Retinal pigment epithelial cell (primary cell): ENCODE measurements at regions not wholly inside any gene's neighbourhood (a gene's known extent, or its start where the extent isn't known, plus 50 kb on each side); places are given as distances from the start of the nearest gene placed in this dataset.

Experiments used
- DNase-seq: peaks from one replicate; pipeline ENCODE4 v3.0.0-alpha.2; 2010; ENCODE audit warnings: low read depth
- H3K4me3 ChIP-seq: 2 replicates; pipeline ENCODE4 v1.5.1; 2011; ENCODE audit warnings: mild to moderate bottlenecking, low read length, control low read depth, moderate library complexity
- CTCF ChIP-seq: conservative IDR thresholded peaks from 2 replicates; pipeline ENCODE4 v1.5.1; 2011; ENCODE audit warnings: low read depth, low read length, control low read depth, inconsistent platforms

GRCh38 chr10:52918714-52919305 is 146.2 kb upstream of the MBL2 start:
- no peak for DNase-seq
- no peak overlapping the region for H3K4me3 ChIP-seq
- TF ChIP-seq CTCF = no peak

GRCh38 chr10:52915391-52915790 is 142.8 kb upstream of the MBL2 start:
- no peak overlapping the region for H3K4me3 ChIP-seq
- TF ChIP-seq CTCF = no peak
- no peak for DNase-seq

- TF ChIP-seq CTCF = no peak
- no peak overlapping the region for H3K4me3 ChIP-seq
- DNase-seq = no peak
These were observed 138.6 kb upstream of the MBL2 start for GRCh38 chr10:52911163-52911562.

GRCh38 chr10:52908478-52908877 is 135.9 kb upstream of the MBL2 start:
- no peak overlapping the region for H3K4me3 ChIP-seq
- TF ChIP-seq CTCF = no peak
- no peak for DNase-seq

- DNase-seq = no peak
- TF ChIP-seq CTCF = no peak
- H3K4me3 ChIP-seq = no peak overlapping the region
These were observed 133.5 kb upstream of the MBL2 start for GRCh38 chr10:52906046-52906445.

GRCh38 chr10:52903397-52903938 is 130.9 kb upstream of the MBL2 start:
- TF ChIP-seq CTCF = no peak
- DNase-seq = no peak

GRCh38 chr10:52900593-52900992 is 128.0 kb upstream of the MBL2 start:
- DNase-seq = no peak
- no peak overlapping the region for H3K4me3 ChIP-seq
- no peak for TF ChIP-seq CTCF

More at GRCh38 chr10:52903397-52903938, 130.9 kb upstream of the MBL2 start:
- no peak overlapping the region for H3K4me3 ChIP-seq
